ENCODE measurements at regions not wholly inside any gene's neighbourhood (a gene's known extent, or its start where the extent isn't known, plus 50 kb on each side); places are given as distances from the start of the nearest gene placed in this dataset.

GRCh38 chr10:4075443-4075842, 290.4 kb upstream of the KLF6 start:
- no peak overlapping the region for H3K4me3 Mint-ChIP-seq (ENCODE audit: low read depth, unreplicated experiment)
- no peak for DNase-seq
- H3K27ac Mint-ChIP-seq (ENCODE audit: unreplicated experiment), result no peak overlapping the region
- CTCF ChIA-PET, result interaction anchor here (0.5 to 0.6 kb wide), 2 partner anchors 38 to 120 kb away, joined by 3 read pairs; no protein-coding TSS in a partner anchor
- no peaks in the 10 kb centered on the region for H3K36me3 Mint-ChIP-seq (ENCODE audit: insufficient read depth, unreplicated experiment)
- intact Hi-C loops (cut with micrococcal nuclease; ENCODE audit: unreplicated experiment), result no loop called here
- no peaks in the 10 kb centered on the region for H3K27me3 Mint-ChIP-seq (ENCODE audit: unreplicated experiment)
- BruUV-seq (replicated peaks), result no TSS peak
- TF ChIP-seq, protein P1, sequence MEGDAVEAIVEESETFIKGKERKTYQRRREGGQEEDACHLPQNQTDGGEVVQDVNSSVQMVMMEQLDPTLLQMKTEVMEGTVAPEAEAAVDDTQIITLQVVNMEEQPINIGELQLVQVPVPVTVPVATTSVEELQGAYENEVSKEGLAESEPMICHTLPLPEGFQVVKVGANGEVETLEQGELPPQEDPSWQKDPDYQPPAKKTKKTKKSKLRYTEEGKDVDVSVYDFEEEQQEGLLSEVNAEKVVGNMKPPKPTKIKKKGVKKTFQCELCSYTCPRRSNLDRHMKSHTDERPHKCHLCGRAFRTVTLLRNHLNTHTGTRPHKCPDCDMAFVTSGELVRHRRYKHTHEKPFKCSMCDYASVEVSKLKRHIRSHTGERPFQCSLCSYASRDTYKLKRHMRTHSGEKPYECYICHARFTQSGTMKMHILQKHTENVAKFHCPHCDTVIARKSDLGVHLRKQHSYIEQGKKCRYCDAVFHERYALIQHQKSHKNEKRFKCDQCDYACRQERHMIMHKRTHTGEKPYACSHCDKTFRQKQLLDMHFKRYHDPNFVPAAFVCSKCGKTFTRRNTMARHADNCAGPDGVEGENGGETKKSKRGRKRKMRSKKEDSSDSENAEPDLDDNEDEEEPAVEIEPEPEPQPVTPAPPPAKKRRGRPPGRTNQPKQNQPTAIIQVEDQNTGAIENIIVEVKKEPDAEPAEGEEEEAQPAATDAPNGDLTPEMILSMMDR (IDR thresholded peaks at IDR 0.05; ENCODE audit: unreplicated experiment), result no peak
- H3K9me3 Mint-ChIP-seq (ENCODE audit: low read depth, unreplicated experiment), result no peaks in the 10 kb centered on the region
- peaks cover 9% of the 10 kb centered on the region for H3K4me1 Mint-ChIP-seq (ENCODE audit: low read depth, unreplicated experiment)

DNA sequence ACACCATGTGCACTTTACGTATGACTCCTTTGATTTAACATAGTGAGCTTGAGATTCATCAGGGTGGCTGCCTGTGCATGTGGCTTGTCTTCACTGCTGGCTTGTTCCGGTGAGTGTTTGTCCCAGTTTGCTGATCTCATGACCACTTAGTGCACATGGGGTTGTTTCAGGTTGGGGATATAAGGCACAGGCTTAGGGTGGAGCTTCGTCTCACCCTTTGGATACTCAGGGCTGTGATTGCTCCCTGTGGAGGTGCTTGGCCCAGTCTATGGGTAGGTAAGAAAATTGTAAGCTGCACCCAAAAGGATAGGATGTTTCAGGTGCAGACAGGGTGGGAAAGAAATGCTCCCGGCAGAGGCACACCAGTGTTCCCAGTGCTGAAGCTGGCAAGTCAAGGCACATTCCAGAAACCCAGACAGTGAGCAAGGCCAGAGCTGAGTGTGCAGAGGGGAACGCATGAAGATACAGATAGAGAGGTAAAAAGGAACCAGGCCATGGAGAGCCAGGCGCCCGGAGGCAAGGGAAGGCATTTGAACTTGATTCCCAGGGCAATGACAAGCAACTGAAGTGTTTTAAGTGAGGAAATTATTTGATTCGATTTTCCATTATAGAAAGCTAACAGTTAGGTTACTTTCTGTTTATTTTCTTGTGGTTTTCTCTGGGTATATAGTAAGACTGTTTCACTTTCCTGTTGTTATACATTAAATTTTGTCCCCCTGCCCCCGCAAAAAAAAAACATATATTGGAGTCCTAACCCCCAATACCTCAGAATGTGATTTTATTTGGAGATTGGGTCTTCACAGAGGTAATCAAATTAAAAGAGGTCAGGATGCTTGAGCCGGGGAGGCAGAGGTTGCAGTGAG, 289.8 kb upstream of the KLF6 start:
- H3K4me3 Mint-ChIP-seq (ENCODE audit: low read depth, unreplicated experiment), result no peak overlapping the region
- no peak for DNase-seq
- intact Hi-C loops (cut with micrococcal nuclease; ENCODE audit: unreplicated experiment), result no loop called here
- BruUV-seq (replicated peaks), result no TSS peak
- no peaks in the 10 kb centered on the region for H3K9me3 Mint-ChIP-seq (ENCODE audit: low read depth, unreplicated experiment)
- no peaks in the 10 kb centered on the region for H3K27me3 Mint-ChIP-seq (ENCODE audit: unreplicated experiment)
- H3K36me3 Mint-ChIP-seq (ENCODE audit: insufficient read depth, unreplicated experiment), result no peaks in the 10 kb centered on the region
- TF ChIP-seq, protein P1 (IDR thresholded peaks at IDR 0.05; ENCODE audit: unreplicated experiment), result no peak
- CTCF ChIA-PET, result interaction anchor here (0.6 kb wide), 1 partner anchor 37 kb away, joined by 3 read pairs; no protein-coding TSS in a partner anchor
- peaks cover 9% of the 10 kb centered on the region for H3K4me1 Mint-ChIP-seq (ENCODE audit: low read depth, unreplicated experiment)
- no peak overlapping the region for H3K27ac Mint-ChIP-seq (ENCODE audit: unreplicated experiment)

GRCh38 chr10:4073912-4074311, 288.9 kb upstream of the KLF6 start:
- Mint-ChIP-seq H3K27me3 (ENCODE audit: unreplicated experiment) (no peaks in the 10 kb centered on the region), H3K27ac (ENCODE audit: unreplicated experiment) (no peak overlapping the region), H3K36me3 (ENCODE audit: insufficient read depth, unreplicated experiment) (no peaks in the 10 kb centered on the region), H3K9me3 (ENCODE audit: low read depth, unreplicated experiment) (no peaks in the 10 kb centered on the region), H3K4me1 (ENCODE audit: low read depth, unreplicated experiment) (peaks cover 9% of the 10 kb centered on the region), H3K4me3 (ENCODE audit: low read depth, unreplicated experiment) (no peak overlapping the region)
- TF ChIP-seq, protein P1 (IDR thresholded peaks at IDR 0.05; ENCODE audit: unreplicated experiment), result no peak
- intact Hi-C loops (cut with micrococcal nuclease; ENCODE audit: unreplicated experiment), result no loop called here
- BruUV-seq (replicated peaks), result no TSS peak
- CTCF ChIA-PET, result no interaction called here
- no peak for DNase-seq

- Mint-ChIP-seq H3K27ac (ENCODE audit: unreplicated experiment) (no peak overlapping the region), H3K27me3 (ENCODE audit: unreplicated experiment) (no peaks in the 10 kb centered on the region), H3K9me3 (ENCODE audit: low read depth, unreplicated experiment) (no peaks in the 10 kb centered on the region), H3K4me1 (ENCODE audit: low read depth, unreplicated experiment) (peaks cover 9% of the 10 kb centered on the region), H3K4me3 (ENCODE audit: low read depth, unreplicated experiment) (no peak overlapping the region), H3K36me3 (ENCODE audit: insufficient read depth, unreplicated experiment) (no peaks in the 10 kb centered on the region)
- TF ChIP-seq, protein P1 (IDR thresholded peaks at IDR 0.05; ENCODE audit: unreplicated experiment), result no peak
- CTCF ChIA-PET, result no interaction called here
- BruUV-seq (replicated peaks), result no TSS peak
- DNase-seq, result no peak
- intact Hi-C loops (cut with micrococcal nuclease; ENCODE audit: unreplicated experiment), result no loop called here
Measured at GRCh38 chr10:4070921-4071660, 286.1 kb upstream of the KLF6 start.

All from Calu3 (cell line).